Kidney epithelial cell (primary cell): ENCODE measurements at regions not wholly inside any gene's neighbourhood (a gene's known extent, or its start where the extent isn't known, plus 50 kb on each side); places are given as distances from the start of the nearest gene placed in this dataset.

Source experiments
- DNase-seq: peaks from one replicate; pipeline ENCODE4 v3.0.0-alpha.2; 2010; ENCODE audit warnings: low read depth
- H3K27me3 ChIP-seq: 2 replicates; pipeline ENCODE4 v1.6.0; 2011; ENCODE audit warnings: low read length; ENCODE audit not compliant: control insufficient read depth, insufficient read depth
- H3K36me3 ChIP-seq: 2 replicates; pipeline ENCODE4 v1.5.1; 2011; ENCODE audit warnings: low read length; ENCODE audit not compliant: control insufficient read depth, insufficient read depth
- H3K4me3 ChIP-seq: 2 replicates; pipeline ENCODE4 v1.5.1; 2011; ENCODE audit warnings: low read depth, mild to moderate bottlenecking, control low read depth, low read length
- TF ChIP-seq, protein P1 (sequence below): IDR thresholded peaks from 2 replicates; pipeline ENCODE4 v1.5.1; 2011; ENCODE audit warnings: mild to moderate bottlenecking, moderate library complexity, low read length, control low read depth, inconsistent platforms; ENCODE audit not compliant: insufficient read depth, poor library complexity, severe bottlenecking

DNA sequence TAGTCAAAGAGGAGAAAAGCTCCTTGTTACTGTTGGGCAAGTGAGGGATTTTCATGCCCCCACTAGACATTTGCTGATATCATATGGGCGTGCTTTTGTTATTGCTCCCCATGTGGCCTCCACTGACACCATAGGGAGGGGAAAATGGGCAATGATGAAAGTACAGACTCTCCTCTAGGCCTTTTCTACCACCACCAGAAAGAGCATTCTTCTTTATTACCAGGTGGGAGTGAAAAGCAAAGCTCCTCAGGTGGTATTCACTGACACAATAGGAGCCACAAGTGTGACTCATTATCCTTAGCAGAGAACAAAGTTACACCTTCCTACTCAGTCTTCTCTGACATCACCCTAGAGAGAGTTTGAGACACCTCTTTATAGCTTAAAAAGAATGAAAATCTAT lies 667.1 kb downstream of the LTN1 start:
- no peak for DNase-seq
- Histone ChIP-seq H3K36me3 (no peaks in the 10 kb centered on the region), H3K4me3 (no peak overlapping the region), H3K27me3 (no peaks in the 10 kb centered on the region)
- TF ChIP-seq, protein P1, sequence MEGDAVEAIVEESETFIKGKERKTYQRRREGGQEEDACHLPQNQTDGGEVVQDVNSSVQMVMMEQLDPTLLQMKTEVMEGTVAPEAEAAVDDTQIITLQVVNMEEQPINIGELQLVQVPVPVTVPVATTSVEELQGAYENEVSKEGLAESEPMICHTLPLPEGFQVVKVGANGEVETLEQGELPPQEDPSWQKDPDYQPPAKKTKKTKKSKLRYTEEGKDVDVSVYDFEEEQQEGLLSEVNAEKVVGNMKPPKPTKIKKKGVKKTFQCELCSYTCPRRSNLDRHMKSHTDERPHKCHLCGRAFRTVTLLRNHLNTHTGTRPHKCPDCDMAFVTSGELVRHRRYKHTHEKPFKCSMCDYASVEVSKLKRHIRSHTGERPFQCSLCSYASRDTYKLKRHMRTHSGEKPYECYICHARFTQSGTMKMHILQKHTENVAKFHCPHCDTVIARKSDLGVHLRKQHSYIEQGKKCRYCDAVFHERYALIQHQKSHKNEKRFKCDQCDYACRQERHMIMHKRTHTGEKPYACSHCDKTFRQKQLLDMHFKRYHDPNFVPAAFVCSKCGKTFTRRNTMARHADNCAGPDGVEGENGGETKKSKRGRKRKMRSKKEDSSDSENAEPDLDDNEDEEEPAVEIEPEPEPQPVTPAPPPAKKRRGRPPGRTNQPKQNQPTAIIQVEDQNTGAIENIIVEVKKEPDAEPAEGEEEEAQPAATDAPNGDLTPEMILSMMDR: no peak

DNA sequence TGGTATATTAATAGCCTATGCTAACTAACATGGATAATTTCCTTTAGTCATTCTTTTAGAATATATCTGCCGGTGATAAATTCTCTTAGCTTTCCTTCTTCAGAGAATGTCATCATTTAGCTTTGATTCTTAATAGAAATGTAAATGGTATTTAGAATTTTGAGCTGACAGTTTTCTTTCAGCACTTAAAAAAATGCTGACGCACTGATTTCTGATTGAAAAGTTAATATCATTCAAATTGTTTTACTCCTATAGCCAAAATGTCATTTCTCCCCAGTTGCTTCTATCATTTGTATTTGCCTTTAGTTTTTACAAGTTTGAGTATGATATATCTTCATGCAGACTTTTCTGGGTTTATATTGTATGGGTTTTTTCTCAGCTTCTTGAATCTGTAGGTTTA lies 668.0 kb downstream of the LTN1 start:
- Histone ChIP-seq H3K27me3 (no peaks in the 10 kb centered on the region), H3K36me3 (no peaks in the 10 kb centered on the region), H3K4me3 (no peak overlapping the region)
- TF ChIP-seq, protein P1: no peak
- no peak for DNase-seq

DNA sequence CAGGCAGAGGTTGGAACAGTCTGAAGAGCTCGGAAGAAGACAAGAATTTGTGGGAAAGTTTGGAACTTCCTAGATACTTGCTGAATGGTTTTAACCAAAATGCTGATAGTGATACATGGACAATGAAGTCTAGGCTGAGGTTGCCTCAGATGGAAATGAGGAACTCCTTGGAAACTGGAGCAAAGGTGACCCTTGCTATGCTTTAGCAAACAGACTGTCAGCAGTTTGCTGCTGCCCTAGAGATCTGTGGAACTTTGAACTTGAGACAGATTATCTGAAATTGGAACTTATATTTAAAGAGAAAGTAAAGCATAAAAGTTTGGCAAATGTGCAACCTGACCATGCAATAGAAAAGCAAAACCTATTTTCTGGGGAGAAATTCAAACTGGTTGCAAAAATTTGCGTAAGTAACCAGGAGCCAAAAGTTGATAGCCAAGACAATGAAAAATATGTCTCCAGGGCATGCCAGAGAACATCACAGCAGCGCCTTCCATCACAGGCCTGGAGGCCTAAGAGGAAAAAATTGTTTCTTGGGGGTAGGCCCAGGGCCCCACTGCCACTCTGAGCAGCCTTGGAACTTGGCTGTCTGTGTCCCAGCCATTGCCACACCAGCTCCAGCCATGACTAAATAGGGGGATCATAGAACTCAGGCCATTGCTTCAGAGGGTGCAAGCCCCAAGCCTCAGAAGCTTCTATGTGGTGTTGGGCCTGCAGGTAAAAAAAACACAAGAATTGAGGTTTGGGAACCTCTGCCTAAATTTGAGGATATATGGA lies 675.3 kb downstream of the LTN1 start:
- no peak for DNase-seq
- Histone ChIP-seq H3K27me3 (no peaks in the 10 kb centered on the region), H3K36me3 (no peaks in the 10 kb centered on the region), H3K4me3 (no peak overlapping the region)
- TF ChIP-seq, protein P1: no peak

DNA sequence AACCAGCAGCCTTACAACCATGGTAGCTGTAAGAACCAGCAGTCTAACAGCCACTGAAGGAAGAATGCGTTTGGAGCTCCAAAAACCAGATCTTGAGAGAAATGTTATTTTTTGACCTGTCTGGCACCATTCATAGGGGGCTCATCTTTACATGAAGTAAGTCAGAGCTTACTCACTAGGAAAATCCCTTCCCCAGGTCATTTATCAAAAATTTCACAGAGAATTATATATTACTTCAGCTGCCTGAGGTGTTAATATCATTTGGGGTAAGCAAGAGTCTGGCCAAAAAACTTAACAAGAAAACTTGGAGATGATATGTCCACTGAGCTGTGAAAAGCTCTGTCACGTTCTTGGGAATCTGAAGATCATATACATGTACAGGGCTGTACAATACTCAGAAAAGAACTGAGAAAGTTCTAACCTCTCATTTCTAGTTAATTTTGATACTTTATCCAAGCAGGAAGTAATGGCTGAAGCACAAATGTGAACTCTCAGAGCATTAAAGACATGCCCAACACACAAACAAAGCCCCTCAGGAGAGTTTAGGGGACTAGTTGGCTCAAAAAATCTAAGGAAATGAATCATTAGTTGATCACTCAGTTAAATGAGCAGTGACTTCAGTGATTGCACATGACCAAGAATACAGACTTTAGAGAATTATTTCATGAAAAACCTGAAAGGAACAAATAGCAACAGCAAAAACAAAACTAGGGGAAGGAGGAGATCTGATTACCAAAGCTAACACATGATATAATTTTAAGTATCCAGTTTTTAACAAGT lies 681.1 kb downstream of the LTN1 start:
- no peak for DNase-seq
- H3K4me3 ChIP-seq: no peak overlapping the region
- no peaks in the 10 kb centered on the region for H3K27me3 ChIP-seq
- H3K36me3 ChIP-seq: no peaks in the 10 kb centered on the region
- TF ChIP-seq, protein P1: no peak

DNA sequence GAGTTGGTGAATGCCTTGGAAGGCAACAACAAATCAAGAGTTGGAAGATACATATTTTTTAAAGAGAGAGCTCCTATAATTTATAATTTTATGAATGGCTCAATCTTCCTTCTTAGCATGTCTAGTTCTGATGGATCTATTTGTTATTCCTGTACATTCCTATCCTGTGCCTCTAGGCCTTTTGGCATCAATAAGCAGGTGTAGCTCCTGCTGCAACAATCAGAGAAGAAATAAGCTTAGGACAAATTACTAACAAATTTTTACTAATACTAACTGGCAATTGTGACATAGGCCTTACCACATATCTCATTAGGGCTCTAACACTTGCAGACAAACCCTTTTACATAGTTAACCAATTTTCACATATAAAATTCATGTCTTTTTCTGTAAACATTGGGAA lies 682.0 kb downstream of the LTN1 start:
- no peak overlapping the region for H3K4me3 ChIP-seq
- H3K36me3 ChIP-seq: no peaks in the 10 kb centered on the region
- H3K27me3 ChIP-seq: no peaks in the 10 kb centered on the region
- DNase-seq: no peak
- TF ChIP-seq, protein P1: no peak
